ENCODE measurements at regions not wholly inside any gene's neighbourhood (a gene's known extent, or its start where the extent isn't known, plus 50 kb on each side); places are given as distances from the start of the nearest gene placed in this dataset.

GRCh38 chr12:78473561-78473960 lies 391.0 kb upstream of the SYT1 start:
- TF ChIP-seq CTCF (IDR thresholded peaks at IDR 0.05) (no peak), POLR2A (IDR thresholded peaks at IDR 0.05) (no peak)
